Colonic mucosa (tissue), 4 donors: ENCODE measurements at regions not wholly inside any gene's neighbourhood (a gene's known extent, or its start where the extent isn't known, plus 50 kb on each side); places are given as distances from the start of the nearest gene placed in this dataset.

Experiments
- DNase-seq: peaks from one replicate; pipeline ENCODE4 v3.0.0-alpha.2; 2020
- H3K27ac ChIP-seq: fragments of 200-600 bp; one replicate; pipeline ENCODE4 v1.8.0; 2021
- H3K27me3 ChIP-seq: fragments of 200-600 bp; one replicate; pipeline ENCODE4 v1.8.0; 2021
- H3K36me3 ChIP-seq: fragments of 200-600 bp; one replicate; pipeline ENCODE4 v1.8.0; 2021
- H3K4me1 ChIP-seq: fragments of 200-600 bp; one replicate; pipeline ENCODE4 v1.8.0; 2021; ENCODE audit warnings: mild to moderate bottlenecking
- H3K4me3 ChIP-seq: fragments of 200-600 bp; one replicate; pipeline ENCODE4 v1.8.0; 2021
- H3K9ac ChIP-seq, 2 donors: one replicate each; pipeline ENCODE4 v1.7.0; 2013; ENCODE audit warnings: control low read depth in 2 of 2, low read depth in 2 of 2, low read length in 2 of 2
- H3K9me3 ChIP-seq: fragments of 200-600 bp; one replicate; pipeline ENCODE4 v1.8.0; 2021
- intact Hi-C: fragments of 100-400 bp; cut with DNase I; formaldehyde crosslinking; loops from one replicate; pipeline ENCODE4 v1.14.1; 2022
- TF ChIP-seq, protein P1 (sequence below): fragments of 200-600 bp; IDR thresholded peaks from one replicate; pipeline ENCODE4 v1.8.0; 2022; ENCODE audit warnings: antibody characterized with exemption, mild to moderate bottlenecking
- donor health status: healthy.
- donor health status: DM: no; HTN: no; CAD: no.
- donor health status: DM: no; HTN: no; CAD: no.

DNA sequence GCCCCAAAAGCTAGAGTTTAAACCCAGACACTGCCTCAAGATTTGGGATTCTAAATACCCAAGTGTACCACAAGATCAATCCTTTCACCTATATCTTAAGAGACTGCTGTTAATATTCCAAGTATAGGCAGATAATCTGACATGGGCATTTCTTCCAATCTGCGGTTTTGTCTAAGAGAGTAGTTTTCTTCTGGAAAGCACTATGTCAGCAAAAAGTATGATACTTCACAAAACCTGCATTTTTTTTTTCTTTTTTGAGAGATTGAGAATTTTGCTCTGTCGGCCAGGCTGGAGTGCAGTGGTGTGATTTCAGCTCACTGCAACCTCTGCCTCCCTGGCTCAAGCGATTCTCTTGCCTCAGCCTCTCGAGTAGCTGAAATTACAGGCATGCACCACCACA, 190.7 kb upstream of the TYRP1 start:
- Histone ChIP-seq H3K36me3 (no peaks in the 10 kb centered on the region), H3K4me3 (no peak overlapping the region), H3K4me1 (no peaks in the 10 kb centered on the region), H3K27ac (no peak overlapping the region), H3K27me3 (no peaks in the 10 kb centered on the region), H3K9me3 (no peaks in the 10 kb centered on the region), H3K9ac (no peak overlapping the region)
- intact Hi-C loops: no loop called here
- TF ChIP-seq, protein P1, sequence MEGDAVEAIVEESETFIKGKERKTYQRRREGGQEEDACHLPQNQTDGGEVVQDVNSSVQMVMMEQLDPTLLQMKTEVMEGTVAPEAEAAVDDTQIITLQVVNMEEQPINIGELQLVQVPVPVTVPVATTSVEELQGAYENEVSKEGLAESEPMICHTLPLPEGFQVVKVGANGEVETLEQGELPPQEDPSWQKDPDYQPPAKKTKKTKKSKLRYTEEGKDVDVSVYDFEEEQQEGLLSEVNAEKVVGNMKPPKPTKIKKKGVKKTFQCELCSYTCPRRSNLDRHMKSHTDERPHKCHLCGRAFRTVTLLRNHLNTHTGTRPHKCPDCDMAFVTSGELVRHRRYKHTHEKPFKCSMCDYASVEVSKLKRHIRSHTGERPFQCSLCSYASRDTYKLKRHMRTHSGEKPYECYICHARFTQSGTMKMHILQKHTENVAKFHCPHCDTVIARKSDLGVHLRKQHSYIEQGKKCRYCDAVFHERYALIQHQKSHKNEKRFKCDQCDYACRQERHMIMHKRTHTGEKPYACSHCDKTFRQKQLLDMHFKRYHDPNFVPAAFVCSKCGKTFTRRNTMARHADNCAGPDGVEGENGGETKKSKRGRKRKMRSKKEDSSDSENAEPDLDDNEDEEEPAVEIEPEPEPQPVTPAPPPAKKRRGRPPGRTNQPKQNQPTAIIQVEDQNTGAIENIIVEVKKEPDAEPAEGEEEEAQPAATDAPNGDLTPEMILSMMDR: no peak
- DNase-seq: no peak

DNA sequence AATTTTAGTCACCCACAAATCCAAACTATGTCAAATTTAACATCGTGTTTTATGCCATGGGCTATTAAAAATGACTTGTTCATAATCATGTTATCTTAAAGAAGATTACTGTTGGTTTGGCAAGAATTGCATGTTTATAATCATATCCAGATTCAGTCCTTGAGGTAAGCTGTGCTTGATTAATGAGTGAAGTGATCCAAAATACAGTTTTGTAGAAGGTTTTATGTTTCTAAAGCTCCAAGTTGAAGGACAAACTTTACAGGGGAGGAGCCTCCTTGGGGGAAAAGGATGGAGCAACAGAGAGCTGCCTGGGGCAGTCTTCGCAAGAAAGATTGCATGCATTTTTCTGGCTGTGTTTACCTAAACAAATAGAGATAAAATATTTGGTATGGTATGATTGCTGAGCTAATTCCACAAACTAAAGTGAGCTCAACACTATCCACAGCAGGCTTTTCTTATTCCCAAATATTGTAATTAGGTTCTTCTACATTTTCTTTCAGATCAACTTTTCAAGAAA, 189.5 kb upstream of the TYRP1 start:
- Histone ChIP-seq H3K27ac (no peak overlapping the region), H3K4me3 (no peak overlapping the region), H3K27me3 (no peaks in the 10 kb centered on the region), H3K36me3 (no peaks in the 10 kb centered on the region), H3K9ac (no peak overlapping the region), H3K9me3 (no peaks in the 10 kb centered on the region), H3K4me1 (no peaks in the 10 kb centered on the region)
- TF ChIP-seq, protein P1: no peak
- no peak for DNase-seq
- intact Hi-C loops: no loop called here

DNA sequence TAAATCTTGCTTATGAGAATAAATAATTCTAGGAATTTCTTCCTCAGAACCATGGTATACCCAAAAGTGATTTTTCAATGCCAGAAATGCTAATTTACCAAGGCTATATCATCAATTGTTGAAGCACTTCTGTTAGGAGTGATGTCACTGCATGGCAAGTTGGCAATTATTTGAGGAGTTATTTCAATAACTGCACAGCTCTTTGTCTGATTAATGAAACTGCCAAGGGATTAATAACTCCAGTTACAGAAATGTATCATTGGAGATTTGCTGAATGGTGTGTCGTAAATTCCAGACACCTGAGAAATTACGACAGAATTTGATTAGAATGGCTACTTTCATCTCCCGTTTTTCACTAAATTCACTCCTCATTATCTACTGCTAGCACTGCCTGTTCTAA, 182.6 kb upstream of the TYRP1 start:
- TF ChIP-seq, protein P1: no peak
- Histone ChIP-seq H3K4me1 (no peaks in the 10 kb centered on the region), H3K27me3 (no peaks in the 10 kb centered on the region), H3K36me3 (no peaks in the 10 kb centered on the region), H3K9ac (no peak overlapping the region), H3K4me3 (no peak overlapping the region), H3K9me3 (no peaks in the 10 kb centered on the region), H3K27ac (no peak overlapping the region)
- intact Hi-C loops: no loop called here
- no peak for DNase-seq

DNA sequence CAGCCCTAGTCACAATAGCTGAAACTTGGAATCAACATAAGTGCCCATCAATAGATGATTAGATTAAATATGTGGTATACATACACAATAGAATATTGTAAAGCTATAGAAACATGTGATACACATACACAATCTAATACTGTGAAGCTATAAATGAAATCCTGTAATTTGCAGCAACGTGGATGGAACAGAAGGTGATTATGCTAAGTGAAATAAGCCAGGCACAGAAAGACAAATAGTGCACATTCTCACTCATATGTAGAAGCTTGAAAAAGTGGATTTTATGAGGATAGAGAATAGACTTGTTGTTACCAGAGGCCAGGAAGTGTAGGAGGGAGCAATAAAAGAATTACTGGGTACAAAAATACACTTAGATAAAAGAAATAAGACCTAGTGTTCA, 181.5 kb upstream of the TYRP1 start:
- H3K9ac ChIP-seq: no peak overlapping the region
- H3K4me1 ChIP-seq: no peaks in the 10 kb centered on the region
- H3K36me3 ChIP-seq: no peaks in the 10 kb centered on the region
- H3K27ac ChIP-seq: no peak overlapping the region
- no peaks in the 10 kb centered on the region for H3K27me3 ChIP-seq
- DNase-seq: no peak
- no peak overlapping the region for H3K4me3 ChIP-seq
- intact Hi-C loops: no loop called here
- TF ChIP-seq, protein P1: no peak
- H3K9me3 ChIP-seq: no peaks in the 10 kb centered on the region

DNA sequence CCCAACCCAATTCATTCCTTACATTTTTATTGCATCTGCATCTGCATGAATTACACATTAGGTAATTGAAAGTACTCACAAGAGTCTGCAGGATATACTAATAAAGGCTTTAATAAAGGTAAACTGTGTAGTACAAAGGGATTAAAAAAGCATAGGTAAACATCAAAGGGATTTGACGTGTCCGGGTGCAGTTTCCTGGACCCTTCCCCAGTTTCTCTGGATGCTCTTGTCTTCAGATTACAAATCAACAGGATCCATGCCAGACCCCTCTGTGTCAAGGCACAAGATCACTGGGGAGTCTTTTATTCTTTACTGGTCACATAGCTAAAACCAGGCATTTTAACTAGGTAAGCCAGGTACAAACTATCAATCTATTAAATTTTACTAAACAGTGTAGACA, 177.2 kb upstream of the TYRP1 start:
- Histone ChIP-seq H3K9me3 (no peaks in the 10 kb centered on the region), H3K36me3 (no peaks in the 10 kb centered on the region), H3K27me3 (no peaks in the 10 kb centered on the region), H3K4me1 (no peaks in the 10 kb centered on the region), H3K27ac (no peak overlapping the region), H3K4me3 (no peak overlapping the region), H3K9ac (no peak overlapping the region)
- intact Hi-C loops: no loop called here
- TF ChIP-seq, protein P1: no peak
- DNase-seq: no peak

DNA sequence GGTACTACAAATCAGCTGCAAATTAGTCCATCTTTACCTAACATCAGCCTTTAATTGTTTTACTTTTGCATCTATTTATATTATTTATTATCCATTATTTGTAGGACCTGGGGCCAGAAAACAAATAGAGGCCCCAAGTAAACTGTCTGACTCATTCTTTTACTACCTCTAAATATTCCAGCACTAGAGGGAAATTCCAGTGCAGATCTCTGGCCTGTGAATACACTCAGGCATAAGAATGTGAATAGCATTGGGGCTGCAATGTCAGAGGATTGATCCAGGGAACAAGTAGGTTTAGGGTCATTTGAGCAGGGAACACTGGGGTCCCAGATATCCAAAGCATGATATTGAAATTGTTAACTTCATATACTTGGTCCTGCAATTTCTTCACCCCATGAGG, 176.6 kb upstream of the TYRP1 start:
- H3K9ac ChIP-seq: no peak overlapping the region
- H3K9me3 ChIP-seq: no peaks in the 10 kb centered on the region
- DNase-seq: no peak
- H3K27me3 ChIP-seq: no peaks in the 10 kb centered on the region
- H3K36me3 ChIP-seq: no peaks in the 10 kb centered on the region
- H3K4me1 ChIP-seq: no peaks in the 10 kb centered on the region
- H3K27ac ChIP-seq: no peak overlapping the region
- intact Hi-C loops: no loop called here
- no peak overlapping the region for H3K4me3 ChIP-seq
- TF ChIP-seq, protein P1: no peak
